Posterior cingulate gyrus (tissue), 11 donors: ENCODE measurements at regions not wholly inside any gene's neighbourhood (a gene's known extent, or its start where the extent isn't known, plus 50 kb on each side); places are given as distances from the start of the nearest gene placed in this dataset.

ENCODE experiments used
- DNase-seq, 10 donors: peaks; one replicate each; pipeline versions ENCODE4 v3.0.0 to v3.0.0-alpha.2; 2020 to 2021; ENCODE audit warnings: mixed read lengths in 3 of 10
- intact Hi-C: fragments of 100-400 bp; cut with DNase I; formaldehyde crosslinking; loops from one replicate; pipeline ENCODE4 v1.15.1; 2023

- intact Hi-C loops, result no loop called here
- DNase-seq, result no peak
These were observed 189.7 kb upstream of the SLIT2 start for GRCh38 chr4:20062054-20062453.

- no peak for DNase-seq
- intact Hi-C loops, result no loop called here
These were observed 200.9 kb upstream of the SLIT2 start for GRCh38 chr4:20050768-20051167.

GRCh38 chr4:20049889-20050288 lies 201.8 kb upstream of the SLIT2 start:
- no peak for DNase-seq
- intact Hi-C loops, result no loop called here

GRCh38 chr4:20046931-20047677 lies 204.6 kb upstream of the SLIT2 start:
- intact Hi-C loops, result no loop called here
- DNase-seq, result no peak

GRCh38 chr4:20046179-20046578 lies 205.5 kb upstream of the SLIT2 start:
- no peak for DNase-seq
- intact Hi-C loops, result no loop called here

GRCh38 chr4:20044966-20045365 lies 206.7 kb upstream of the SLIT2 start:
- DNase-seq, result no peak
- intact Hi-C loops, result no loop called here

GRCh38 chr4:20044502-20044911 lies 207.2 kb upstream of the SLIT2 start:
- no peak for DNase-seq

GRCh38 chr4:20043991-20044390 lies 207.7 kb upstream of the SLIT2 start:
- DNase-seq, result no peak
- intact Hi-C loops, result no loop called here

More at GRCh38 chr4:20044502-20044911, 207.2 kb upstream of the SLIT2 start:
- intact Hi-C loops, result no loop called here

- DNase-seq, result no peak
- intact Hi-C loops, result no loop called here
These were observed 208.9 kb upstream of the SLIT2 start for GRCh38 chr4:20042769-20043168.

GRCh38 chr4:20041839-20042407 lies 209.8 kb upstream of the SLIT2 start:
- intact Hi-C loops, result no loop called here
- no peak for DNase-seq

- DNase-seq, result no peak
These were observed 214.0 kb upstream of the SLIT2 start for GRCh38 chr4:20037745-20038144.

GRCh38 chr4:20030108-20030507 lies 221.6 kb upstream of the SLIT2 start:
- no peak for DNase-seq

More at GRCh38 chr4:20037745-20038144, 214.0 kb upstream of the SLIT2 start:
- intact Hi-C loops, result no loop called here

GRCh38 chr4:20028645-20029044 lies 223.1 kb upstream of the SLIT2 start:
- no peak for DNase-seq
- intact Hi-C loops, result no loop called here

More at GRCh38 chr4:20030108-20030507, 221.6 kb upstream of the SLIT2 start:
- intact Hi-C loops, result no loop called here

- intact Hi-C loops, result no loop called here
These were observed 225.2 kb upstream of the SLIT2 start for GRCh38 chr4:20026456-20026855.

GRCh38 chr4:20022471-20022870 lies 229.2 kb upstream of the SLIT2 start:
- intact Hi-C loops, result no loop called here

More at GRCh38 chr4:20026456-20026855, 225.2 kb upstream of the SLIT2 start:
- DNase-seq, result no peak

GRCh38 chr4:20020056-20020455 lies 231.6 kb upstream of the SLIT2 start:
- no peak for DNase-seq
- intact Hi-C loops, result no loop called here

More at GRCh38 chr4:20022471-20022870, 229.2 kb upstream of the SLIT2 start:
- no peak for DNase-seq

GRCh38 chr4:20019310-20020015 lies 232.2 kb upstream of the SLIT2 start:
- intact Hi-C loops, result no loop called here
- DNase-seq, result no peak

GRCh38 chr4:20017777-20018115 lies 234.0 kb upstream of the SLIT2 start:
- intact Hi-C loops, result no loop called here
- no peak for DNase-seq

- intact Hi-C loops, result no loop called here
These were observed 234.5 kb upstream of the SLIT2 start for GRCh38 chr4:20017070-20017776.

GRCh38 chr4:20015636-20016224 lies 236.0 kb upstream of the SLIT2 start:
- no peak for DNase-seq
- intact Hi-C loops, result no loop called here

More at GRCh38 chr4:20017070-20017776, 234.5 kb upstream of the SLIT2 start:
- DNase-seq, result no peak
